Neural crest cell (in vitro differentiated cells): ENCODE measurements at regions not wholly inside any gene's neighbourhood (a gene's known extent, or its start where the extent isn't known, plus 50 kb on each side); places are given as distances from the start of the nearest gene placed in this dataset.

Experiments used
- DNase-seq: peaks from one replicate; pipeline ENCODE4 v3.0.0; 2021; ENCODE audit warnings: low read depth, mixed read lengths, low spot score
- H3K27ac Mint-ChIP-seq: one replicate; pipeline ENCODE4 v1.8.0; 2021; ENCODE audit warnings: mild to moderate bottlenecking, mixed read lengths; ENCODE audit not compliant: unreplicated experiment
- H3K27me3 Mint-ChIP-seq: 2 replicates; pipeline ENCODE4 v1.8.0; 2021; ENCODE audit warnings: low read depth, mild to moderate bottlenecking, mixed read lengths
- H3K36me3 Mint-ChIP-seq: 2 replicates; pipeline ENCODE4 v1.8.0; 2021; ENCODE audit warnings: low read depth, mild to moderate bottlenecking, mixed read lengths
- H3K4me1 Mint-ChIP-seq: 2 replicates; pipeline ENCODE4 v1.8.0; 2021; ENCODE audit warnings: mixed read lengths
- H3K4me3 Mint-ChIP-seq: one replicate; pipeline ENCODE4 v1.8.0; 2021; ENCODE audit warnings: mild to moderate bottlenecking, mixed read lengths
- H3K9me3 Mint-ChIP-seq: 2 replicates; pipeline ENCODE4 v1.8.0; 2021; ENCODE audit warnings: mixed read lengths
- CTCF ChIP-seq: fragments of 200-600 bp; sonication (generic); conservative IDR thresholded peaks from 2 replicates; pipeline ENCODE4 v1.5.0; 2021; ENCODE audit warnings: antibody characterized with exemption, mild to moderate bottlenecking

- DNase-seq: no peak
- Mint-ChIP-seq H3K36me3 (no peaks in the 10 kb centered on the region), H3K4me3 (no peak overlapping the region), H3K27me3 (peaks cover 13% of the 10 kb centered on the region), H3K4me1 (no peaks in the 10 kb centered on the region), H3K27ac (no peak overlapping the region), H3K9me3 (no peaks in the 10 kb centered on the region)
- TF ChIP-seq CTCF: no peak
Observed at GRCh38 chr11:32326522-32326921, 108.8 kb downstream of the WT1 start.

GRCh38 chr11:32328392-32328791, 106.9 kb downstream of the WT1 start:
- Mint-ChIP-seq H3K36me3 (no peaks in the 10 kb centered on the region), H3K27ac (no peak overlapping the region), H3K4me3 (no peak overlapping the region), H3K9me3 (no peaks in the 10 kb centered on the region), H3K27me3 (peaks cover 20% of the 10 kb centered on the region), H3K4me1 (peaks cover 9% of the 10 kb centered on the region)
- no peak for DNase-seq
- TF ChIP-seq CTCF: no peak

- no peak overlapping the region for H3K27ac Mint-ChIP-seq
- H3K27me3 Mint-ChIP-seq: peaks cover 27% of the 10 kb centered on the region
- H3K4me1 Mint-ChIP-seq: peaks cover 17% of the 10 kb centered on the region
- DNase-seq: no peak
- H3K9me3 Mint-ChIP-seq: peaks cover 4% of the 10 kb centered on the region
- peaks cover 4% of the 10 kb centered on the region for H3K36me3 Mint-ChIP-seq
- TF ChIP-seq CTCF: no peak
- H3K4me3 Mint-ChIP-seq: no peak overlapping the region
Observed at GRCh38 chr11:32331098-32331497, 104.2 kb downstream of the WT1 start.

GRCh38 chr11:32331792-32332191, 103.5 kb downstream of the WT1 start:
- H3K27ac Mint-ChIP-seq: no peak overlapping the region
- peaks cover 4% of the 10 kb centered on the region for H3K9me3 Mint-ChIP-seq
- no peak for DNase-seq
- peaks cover 17% of the 10 kb centered on the region for H3K4me1 Mint-ChIP-seq
- peak overlapping the region; percentile 64 for H3K4me3 Mint-ChIP-seq
- H3K36me3 Mint-ChIP-seq: peaks cover 4% of the 10 kb centered on the region
- peaks cover 30% of the 10 kb centered on the region for H3K27me3 Mint-ChIP-seq
- no peak for TF ChIP-seq CTCF

- H3K27ac Mint-ChIP-seq: no peak overlapping the region
- TF ChIP-seq CTCF: no peak
- H3K9me3 Mint-ChIP-seq: peaks cover 4% of the 10 kb centered on the region
- H3K4me3 Mint-ChIP-seq: peak overlapping the region; percentile 84
- peaks cover 4% of the 10 kb centered on the region for H3K36me3 Mint-ChIP-seq
- no peak for DNase-seq
- H3K27me3 Mint-ChIP-seq: peaks cover 33% of the 10 kb centered on the region
- peaks cover 17% of the 10 kb centered on the region for H3K4me1 Mint-ChIP-seq
Observed at GRCh38 chr11:32332990-32333319, 102.4 kb downstream of the WT1 start.
